ENCODE measurements at regions not wholly inside any gene's neighbourhood (a gene's known extent, or its start where the extent isn't known, plus 50 kb on each side); places are given as distances from the start of the nearest gene placed in this dataset.
A peak's percentile ranks its signal among the peaks of the same experiment; 100 is the strongest.

DNA sequence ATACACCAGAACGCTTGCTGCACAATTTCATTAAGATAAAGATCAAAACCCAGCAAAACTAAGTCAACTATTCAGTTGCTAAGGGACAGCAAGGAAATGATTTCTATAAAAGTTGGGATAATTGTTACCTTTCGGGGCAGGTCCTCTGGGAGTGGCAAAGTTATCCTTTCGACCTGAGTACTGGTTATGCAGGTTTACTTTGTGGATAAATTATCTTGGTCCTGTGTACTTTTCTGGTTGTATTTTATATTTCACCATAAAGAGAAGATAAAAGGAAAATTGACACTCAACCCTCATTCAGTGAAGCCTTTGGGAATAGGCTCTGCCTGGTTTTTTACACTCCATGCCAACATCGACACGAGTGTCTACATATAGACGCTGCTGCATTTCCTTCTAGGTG is 146.5 kb downstream of the SYK start:
- no peaks in the 10 kb centered on the region for H3K36me3 ChIP-seq (ENCODE audit: insufficient read depth)
- no peak for DNase-seq (ENCODE audit: extremely low spot score)
- no peak overlapping the region for H3K27ac ChIP-seq (ENCODE audit: low read depth)
- no peaks in the 10 kb centered on the region for H3K4me1 ChIP-seq (ENCODE audit: insufficient read depth)
- 70% methylated on average over 6 of the region's 6 CpGs for WGBS
- H3K4me3 ChIP-seq (ENCODE audit: low read depth, low read length), result no peak overlapping the region

DNA sequence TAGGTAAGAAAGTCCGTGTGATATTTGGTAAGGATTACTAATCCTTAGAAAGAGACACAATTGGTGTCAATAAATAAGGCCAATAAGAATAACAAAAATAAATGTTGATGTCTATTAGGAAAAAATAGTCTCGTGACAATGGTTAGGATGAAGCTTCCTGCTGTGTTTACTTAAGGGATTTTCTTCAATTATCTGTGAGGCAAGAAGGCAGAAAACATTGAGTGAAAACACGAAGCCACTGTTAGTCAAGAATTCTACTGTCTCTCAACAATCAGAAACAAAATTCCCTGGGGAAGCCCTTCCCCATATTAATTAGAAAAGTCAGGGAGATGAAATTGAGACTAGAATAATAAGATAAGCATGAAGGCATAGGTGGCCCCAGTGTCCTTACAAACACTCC is 149.0 kb downstream of the SYK start:
- H3K4me1 ChIP-seq (ENCODE audit: insufficient read depth), result no peaks in the 10 kb centered on the region
- 34% methylated on average over 3 of the region's 3 CpGs for WGBS

DNA sequence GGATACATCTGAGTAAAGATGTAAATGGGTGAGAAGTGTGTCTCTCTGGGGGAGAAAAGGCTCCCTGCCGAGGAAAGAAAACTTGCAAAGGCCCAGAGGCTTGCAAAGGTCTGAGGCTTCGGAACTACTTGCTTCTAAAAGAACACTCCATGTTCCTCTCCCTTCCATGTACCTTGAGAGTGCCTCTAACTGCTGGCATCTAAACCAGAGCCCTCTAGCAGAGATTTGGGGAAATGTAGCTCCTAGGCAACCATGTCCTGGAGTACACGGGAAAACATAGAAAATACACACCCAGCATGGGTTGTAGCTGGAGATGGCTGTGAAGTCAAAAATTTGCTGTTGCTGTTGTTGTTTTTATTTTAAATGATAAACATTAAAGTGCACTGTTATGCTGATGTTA is 151.6 kb downstream of the SYK start:
- WGBS, result 49% methylated on average over 3 of the region's 3 CpGs
- DNase-seq (ENCODE audit: extremely low spot score), result no peak
- Histone ChIP-seq H3K27ac (ENCODE audit: low read depth) (no peak overlapping the region), H3K36me3 (ENCODE audit: insufficient read depth) (no peaks in the 10 kb centered on the region), H3K4me1 (ENCODE audit: insufficient read depth) (no peaks in the 10 kb centered on the region), H3K4me3 (ENCODE audit: low read depth, low read length) (no peak overlapping the region)

More for the DNA sequence above, 149.0 kb downstream of the SYK start:
- no peaks in the 10 kb centered on the region for H3K36me3 ChIP-seq (ENCODE audit: insufficient read depth)
- H3K4me3 ChIP-seq (ENCODE audit: low read depth, low read length), result no peak overlapping the region
- H3K27ac ChIP-seq (ENCODE audit: low read depth), result no peak overlapping the region
- no peak for DNase-seq (ENCODE audit: extremely low spot score)

- WGBS, result 73% methylated on average over 3 of the region's 3 CpGs
- Histone ChIP-seq H3K27ac (ENCODE audit: low read depth) (no peak overlapping the region), H3K36me3 (ENCODE audit: insufficient read depth) (no peaks in the 10 kb centered on the region), H3K4me3 (ENCODE audit: low read depth, low read length) (no peak overlapping the region), H3K4me1 (ENCODE audit: insufficient read depth) (no peaks in the 10 kb centered on the region)
- DNase-seq (ENCODE audit: extremely low spot score), result no peak
Observed at GRCh38 chr9:90953805-90954204, 152.2 kb downstream of the SYK start.

DNA sequence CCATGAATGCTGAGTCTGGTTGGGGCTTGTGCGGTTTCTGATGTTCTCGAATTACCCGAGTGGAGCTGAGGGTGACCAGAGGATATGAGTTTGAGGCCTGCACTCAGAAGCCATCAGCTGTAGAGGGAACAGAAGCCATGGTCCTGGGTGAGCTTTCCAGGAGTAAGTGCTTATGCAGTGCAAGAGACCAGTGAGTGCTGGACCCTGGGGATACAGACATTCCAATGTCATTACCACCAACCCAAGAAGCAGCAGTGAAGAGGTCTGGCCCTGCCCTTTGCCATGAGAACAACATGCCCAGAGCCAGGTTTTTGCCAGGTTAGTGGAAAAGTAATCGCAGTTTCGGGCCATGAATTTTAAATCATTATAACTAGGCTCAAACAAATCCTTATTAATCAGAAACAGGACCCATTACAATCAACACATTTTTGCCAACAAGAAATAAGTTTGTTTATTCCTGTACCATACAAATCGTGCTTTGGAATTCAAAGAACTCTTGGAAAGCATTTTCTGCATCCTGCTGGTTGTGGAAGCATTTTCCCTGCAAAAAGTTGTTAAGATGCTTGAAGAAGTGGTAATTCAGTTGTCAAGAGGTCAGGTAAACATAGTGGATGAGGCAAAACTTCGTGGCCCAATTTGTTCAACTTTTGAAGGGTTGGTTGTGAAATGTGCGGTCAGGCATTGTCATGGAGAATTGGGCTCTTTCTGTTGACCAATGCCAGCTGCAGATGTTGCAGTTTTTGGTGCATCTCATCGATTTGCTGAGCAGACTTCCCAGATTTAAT is 154.6 kb downstream of the SYK start:
- Histone ChIP-seq H3K36me3 (ENCODE audit: insufficient read depth) (no peaks in the 10 kb centered on the region), H3K4me3 (ENCODE audit: low read depth, low read length) (no peak overlapping the region), H3K4me1 (ENCODE audit: insufficient read depth) (no peaks in the 10 kb centered on the region), H3K27ac (ENCODE audit: low read depth) (no peak overlapping the region)
- 81% methylated on average over 9 of the region's 9 CpGs for WGBS
- no peak for DNase-seq (ENCODE audit: extremely low spot score)

GRCh38 chr9:90958328-90958727 is 156.7 kb downstream of the SYK start:
- H3K4me3 ChIP-seq (ENCODE audit: low read depth, low read length), result no peak overlapping the region
- no peak for DNase-seq (ENCODE audit: extremely low spot score)
- H3K36me3 ChIP-seq (ENCODE audit: insufficient read depth), result no peaks in the 10 kb centered on the region
- no peaks in the 10 kb centered on the region for H3K4me1 ChIP-seq (ENCODE audit: insufficient read depth)
- peak overlapping the region; percentile 75 for H3K27ac ChIP-seq (ENCODE audit: low read depth)
- WGBS, result 81% methylated on average over 2 of the region's 2 CpGs

GRCh38 chr9:90960941-90961340 is 159.3 kb downstream of the SYK start:
- 76% methylated on average over 5 of the region's 5 CpGs for WGBS
- no peak overlapping the region for H3K27ac ChIP-seq (ENCODE audit: low read depth)
- no peaks in the 10 kb centered on the region for H3K4me1 ChIP-seq (ENCODE audit: insufficient read depth)
- no peak for DNase-seq (ENCODE audit: extremely low spot score)
- no peak overlapping the region for H3K4me3 ChIP-seq (ENCODE audit: low read depth, low read length)
- no peaks in the 10 kb centered on the region for H3K36me3 ChIP-seq (ENCODE audit: insufficient read depth)

DNA sequence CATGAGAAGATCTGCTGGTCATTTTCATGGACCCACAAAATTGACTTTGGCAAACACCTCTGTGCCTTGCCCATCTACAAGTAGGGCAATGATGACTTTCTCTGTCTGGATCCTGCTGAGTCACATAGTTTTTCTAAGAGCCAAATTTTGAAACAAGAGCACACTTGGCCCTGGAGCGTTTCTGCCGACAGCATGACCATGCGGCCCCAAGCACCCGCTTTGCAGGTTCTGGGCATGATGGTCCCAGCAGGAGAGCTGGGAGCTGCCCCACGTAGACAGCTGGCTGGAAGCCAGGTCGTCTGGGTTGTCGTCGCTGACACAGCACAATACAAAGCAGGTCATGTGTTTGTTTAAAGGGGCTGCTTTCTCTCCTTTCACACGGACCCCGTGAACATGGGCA is 159.8 kb downstream of the SYK start:
- Histone ChIP-seq H3K27ac (ENCODE audit: low read depth) (no peak overlapping the region), H3K36me3 (ENCODE audit: insufficient read depth) (no peaks in the 10 kb centered on the region), H3K4me1 (ENCODE audit: insufficient read depth) (no peaks in the 10 kb centered on the region), H3K4me3 (ENCODE audit: low read depth, low read length) (no peak overlapping the region)
- DNase-seq (ENCODE audit: extremely low spot score), result no peak
- whole genome bisulfite sequencing, result 51% methylated on average over 10 of the region's 10 CpGs

DNA sequence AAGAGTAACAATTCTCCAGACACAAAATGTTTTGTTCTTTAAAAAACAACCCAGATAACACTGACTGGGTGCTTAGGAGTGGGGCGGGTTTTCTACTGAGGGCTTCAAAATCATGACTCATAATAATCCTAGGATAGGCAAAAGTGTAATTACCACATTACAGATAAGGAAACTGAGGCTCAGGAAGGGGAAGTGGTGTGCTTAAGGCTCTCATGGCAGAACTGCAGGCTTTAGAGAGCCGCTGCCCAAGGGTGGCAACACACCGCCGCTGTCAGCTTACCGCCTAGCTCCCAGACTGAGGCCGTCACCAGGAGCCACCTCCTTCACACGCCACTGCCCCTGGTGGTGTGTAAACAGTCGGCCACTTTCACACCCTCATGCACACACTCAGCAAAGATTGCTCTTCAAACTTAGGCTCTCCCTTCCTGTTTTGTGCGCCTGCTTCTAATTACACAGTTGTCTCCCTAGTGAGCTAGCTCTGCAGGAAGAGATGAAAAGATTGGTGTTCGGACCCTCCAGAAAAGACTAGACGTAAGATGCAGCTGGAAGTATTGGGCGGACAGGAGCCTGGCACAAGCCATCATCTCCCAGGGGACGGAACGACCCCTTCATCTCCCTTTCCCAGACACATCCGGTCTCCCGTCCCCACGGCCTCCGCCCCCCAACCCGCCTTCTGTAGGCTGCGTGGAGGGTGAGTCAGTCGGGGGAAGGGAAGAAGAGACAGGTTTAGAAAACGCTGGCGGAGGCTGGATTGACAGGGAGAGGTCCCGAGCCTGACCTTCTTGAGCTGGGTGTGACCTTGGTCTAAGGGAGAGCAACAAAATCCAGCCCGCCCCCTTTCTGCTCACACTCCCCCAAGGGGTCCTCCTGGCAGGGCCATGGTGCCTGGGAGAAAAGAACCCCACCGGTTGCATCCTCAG is 162.7 kb downstream of the SYK start:
- Histone ChIP-seq H3K4me1 (ENCODE audit: insufficient read depth) (no peaks in the 10 kb centered on the region), H3K27ac (ENCODE audit: low read depth) (peak overlapping the region; percentile 65), H3K36me3 (ENCODE audit: insufficient read depth) (no peaks in the 10 kb centered on the region), H3K4me3 (ENCODE audit: low read depth, low read length) (no peak overlapping the region)
- no peak for DNase-seq (ENCODE audit: extremely low spot score)
- 51% methylated on average over 26 of the region's 26 CpGs for WGBS

- peak; percentile 64 for DNase-seq (ENCODE audit: extremely low spot score)
Observed at GRCh38 chr9:90965226-90966030, 163.8 kb downstream of the SYK start.

DNA sequence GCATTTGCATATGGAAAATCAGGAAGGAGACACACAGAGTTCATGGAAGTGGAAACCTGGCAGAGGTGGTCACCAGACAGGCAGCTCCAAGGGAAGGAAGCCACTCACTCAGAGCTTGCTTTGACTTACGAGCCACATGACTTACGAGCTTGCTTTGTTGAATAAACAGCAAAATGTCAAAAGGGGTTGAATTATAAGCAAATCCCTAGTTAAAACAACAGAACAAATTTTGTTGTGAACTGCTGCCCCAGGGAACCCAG is 164.3 kb downstream of the SYK start:
- H3K4me3 ChIP-seq (ENCODE audit: low read depth, low read length), result no peak overlapping the region

More at GRCh38 chr9:90965226-90966030, 163.8 kb downstream of the SYK start:
- H3K36me3 ChIP-seq (ENCODE audit: insufficient read depth), result no peaks in the 10 kb centered on the region
- WGBS, result 65% methylated on average over 12 of the region's 12 CpGs
- H3K4me1 ChIP-seq (ENCODE audit: insufficient read depth), result no peaks in the 10 kb centered on the region
- peak overlapping the region; percentile 65 for H3K27ac ChIP-seq (ENCODE audit: low read depth)
- no peak overlapping the region for H3K4me3 ChIP-seq (ENCODE audit: low read depth, low read length)

GRCh38 chr9:90966480-90967144 is 165.0 kb downstream of the SYK start:
- Histone ChIP-seq H3K36me3 (ENCODE audit: insufficient read depth) (no peaks in the 10 kb centered on the region), H3K27ac (ENCODE audit: low read depth) (peak overlapping the region; percentile 35), H3K4me3 (ENCODE audit: low read depth, low read length) (no peak overlapping the region), H3K4me1 (ENCODE audit: insufficient read depth) (no peaks in the 10 kb centered on the region)
- no peak for DNase-seq (ENCODE audit: extremely low spot score)
- WGBS, result 85% methylated on average over 19 of the region's 19 CpGs

More for the DNA sequence above, 164.3 kb downstream of the SYK start:
- DNase-seq (ENCODE audit: extremely low spot score), result no peak
- Histone ChIP-seq H3K36me3 (ENCODE audit: insufficient read depth) (no peaks in the 10 kb centered on the region), H3K27ac (ENCODE audit: low read depth) (no peak overlapping the region), H3K4me1 (ENCODE audit: insufficient read depth) (no peaks in the 10 kb centered on the region)
- WGBS, result 82% methylated on average over 2 of the region's 2 CpGs

- no peaks in the 10 kb centered on the region for H3K4me1 ChIP-seq (ENCODE audit: insufficient read depth)
- no peaks in the 10 kb centered on the region for H3K36me3 ChIP-seq (ENCODE audit: insufficient read depth)
- WGBS, result 88% methylated on average over 7 of the region's 7 CpGs
- H3K4me3 ChIP-seq (ENCODE audit: low read depth, low read length), result no peak overlapping the region
- no peak for DNase-seq (ENCODE audit: extremely low spot score)
- no peak overlapping the region for H3K27ac ChIP-seq (ENCODE audit: low read depth)
Observed at GRCh38 chr9:90967145-90967538, 165.5 kb downstream of the SYK start.

Measured in urinary bladder (tissue), 3 donors.